ENCODE measurements at regions not wholly inside any gene's neighbourhood (a gene's known extent, or its start where the extent isn't known, plus 50 kb on each side); places are given as distances from the start of the nearest gene placed in this dataset.

GRCh38 chr3:181066143-181067087 lies 76.9 kb upstream of the DNAJC19 start:
- no peak for TF ChIP-seq CTCF (IDR thresholded peaks at IDR 0.05; ENCODE audit: low read depth, low read length, missing input control)
- TF ChIP-seq JUND (IDR thresholded peaks at IDR 0.05), result no peak
- no peak for TF ChIP-seq REST (IDR thresholded peaks at IDR 0.05)
- TF ChIP-seq TAF1 (conservative IDR thresholded peaks at IDR 0.05), result no peak
- TF ChIP-seq NR2F2 (IDR thresholded peaks at IDR 0.05), result no peak
- TF ChIP-seq MAX (IDR thresholded peaks at IDR 0.05), result no peak
- TF ChIP-seq EGR1 (IDR thresholded peaks at IDR 0.05; ENCODE audit: low read depth in 2 of 2), result no peak
- no peak for TF ChIP-seq RAD21 (IDR thresholded peaks at IDR 0.05)
- no peak for TF ChIP-seq ZBTB33 (IDR thresholded peaks at IDR 0.05)
- no peak for TF ChIP-seq HNF4G (IDR thresholded peaks at IDR 0.05)
- no peak for TF ChIP-seq GABPA (IDR thresholded peaks at IDR 0.05 in 1 of 2, conservative IDR thresholded peaks at IDR 0.05 in 1 of 2)
